Nephron progenitor cell (in vitro differentiated cells): ENCODE measurements at regions not wholly inside any gene's neighbourhood (a gene's known extent, or its start where the extent isn't known, plus 50 kb on each side); places are given as distances from the start of the nearest gene placed in this dataset.

Experiments used
- DNase-seq: peaks from one replicate; pipeline ENCODE4 v3.0.0; 2021
- H3K27ac Mint-ChIP-seq: 2 replicates; pipeline ENCODE4 v1.8.0; 2021; ENCODE audit warnings: mild to moderate bottlenecking, moderate library complexity, mixed read lengths
- H3K27me3 Mint-ChIP-seq: 2 replicates; pipeline ENCODE4 v1.8.0; 2021; ENCODE audit warnings: mild to moderate bottlenecking, low read depth, mixed read lengths; ENCODE audit not compliant: poor library complexity
- H3K36me3 Mint-ChIP-seq: 2 replicates; pipeline ENCODE4 v1.8.0; 2021; ENCODE audit warnings: low read depth, mixed read lengths
- H3K4me1 Mint-ChIP-seq: 2 replicates; pipeline ENCODE4 v1.8.0; 2021; ENCODE audit warnings: mixed read lengths
- H3K4me3 Mint-ChIP-seq: 2 replicates; pipeline ENCODE4 v1.8.0; 2021; ENCODE audit warnings: mild to moderate bottlenecking, moderate library complexity, mixed read lengths
- H3K9me3 Mint-ChIP-seq: 2 replicates; pipeline ENCODE4 v1.8.0; 2021; ENCODE audit warnings: mild to moderate bottlenecking, moderate library complexity, mixed read lengths
- CTCF ChIP-seq: fragments of 200-600 bp; sonication (generic); IDR thresholded peaks from 2 replicates; pipeline ENCODE4 v1.5.0; 2021; ENCODE audit warnings: antibody characterized with exemption

GRCh38 chr4:145337391-145337790 lies 144.3 kb upstream of the SMAD1 start:
- H3K9me3 Mint-ChIP-seq, result peaks cover 7% of the 10 kb centered on the region
- H3K27ac Mint-ChIP-seq, result peak overlapping the region; percentile 97
- peaks cover 7% of the 10 kb centered on the region for H3K36me3 Mint-ChIP-seq
- H3K4me3 Mint-ChIP-seq, result no peak overlapping the region
- no peak for TF ChIP-seq CTCF
- DNase-seq, result no peak
- H3K4me1 Mint-ChIP-seq, result peaks cover 43% of the 10 kb centered on the region
- no peaks in the 10 kb centered on the region for H3K27me3 Mint-ChIP-seq

- Mint-ChIP-seq H3K4me3 (no peak overlapping the region), H3K4me1 (peaks cover 24% of the 10 kb centered on the region), H3K36me3 (peaks cover 7% of the 10 kb centered on the region), H3K27ac (peak overlapping the region; percentile 64), H3K9me3 (peaks cover 8% of the 10 kb centered on the region), H3K27me3 (peaks cover 4% of the 10 kb centered on the region)
- DNase-seq, result no peak
- no peak for TF ChIP-seq CTCF
Measured at GRCh38 chr4:145333786-145334185, 147.9 kb upstream of the SMAD1 start.

GRCh38 chr4:145326491-145326890 lies 146.1 kb upstream of the OTUD4 start:
- Mint-ChIP-seq H3K4me1 (no peaks in the 10 kb centered on the region), H3K27ac (no peak overlapping the region), H3K4me3 (no peak overlapping the region), H3K27me3 (peaks cover 8% of the 10 kb centered on the region), H3K36me3 (peaks cover 11% of the 10 kb centered on the region), H3K9me3 (peaks cover 14% of the 10 kb centered on the region)
- no peak for TF ChIP-seq CTCF
- no peak for DNase-seq

GRCh38 chr4:145324161-145324560 lies 143.8 kb upstream of the OTUD4 start:
- H3K27ac Mint-ChIP-seq, result no peak overlapping the region
- peaks cover 5% of the 10 kb centered on the region for H3K27me3 Mint-ChIP-seq
- H3K4me1 Mint-ChIP-seq, result peaks cover 12% of the 10 kb centered on the region
- DNase-seq, result no peak
- peaks cover 14% of the 10 kb centered on the region for H3K9me3 Mint-ChIP-seq
- peaks cover 11% of the 10 kb centered on the region for H3K36me3 Mint-ChIP-seq
- H3K4me3 Mint-ChIP-seq, result no peak overlapping the region
- TF ChIP-seq CTCF, result no peak

- peak overlapping the region; percentile 57 for H3K27ac Mint-ChIP-seq
- H3K4me3 Mint-ChIP-seq, result no peak overlapping the region
- no peaks in the 10 kb centered on the region for H3K27me3 Mint-ChIP-seq
- TF ChIP-seq CTCF, result no peak
- no peak for DNase-seq
- H3K4me1 Mint-ChIP-seq, result peaks cover 12% of the 10 kb centered on the region
- H3K36me3 Mint-ChIP-seq, result no peaks in the 10 kb centered on the region
- no peaks in the 10 kb centered on the region for H3K9me3 Mint-ChIP-seq
Measured at GRCh38 chr4:145320294-145320693, 139.9 kb upstream of the OTUD4 start.

GRCh38 chr4:145319751-145320150 lies 139.4 kb upstream of the OTUD4 start:
- no peak for TF ChIP-seq CTCF

More at GRCh38 chr4:145319751-145320150, 139.4 kb upstream of the OTUD4 start:
- H3K9me3 Mint-ChIP-seq, result no peaks in the 10 kb centered on the region
- peak overlapping the region; percentile 57 for H3K27ac Mint-ChIP-seq
- no peak for DNase-seq
- H3K27me3 Mint-ChIP-seq, result no peaks in the 10 kb centered on the region
- no peak overlapping the region for H3K4me3 Mint-ChIP-seq
- H3K4me1 Mint-ChIP-seq, result peaks cover 12% of the 10 kb centered on the region
- no peaks in the 10 kb centered on the region for H3K36me3 Mint-ChIP-seq
